ENCODE measurements at regions not wholly inside any gene's neighbourhood (a gene's known extent, or its start where the extent isn't known, plus 50 kb on each side); places are given as distances from the start of the nearest gene placed in this dataset.

DNA sequence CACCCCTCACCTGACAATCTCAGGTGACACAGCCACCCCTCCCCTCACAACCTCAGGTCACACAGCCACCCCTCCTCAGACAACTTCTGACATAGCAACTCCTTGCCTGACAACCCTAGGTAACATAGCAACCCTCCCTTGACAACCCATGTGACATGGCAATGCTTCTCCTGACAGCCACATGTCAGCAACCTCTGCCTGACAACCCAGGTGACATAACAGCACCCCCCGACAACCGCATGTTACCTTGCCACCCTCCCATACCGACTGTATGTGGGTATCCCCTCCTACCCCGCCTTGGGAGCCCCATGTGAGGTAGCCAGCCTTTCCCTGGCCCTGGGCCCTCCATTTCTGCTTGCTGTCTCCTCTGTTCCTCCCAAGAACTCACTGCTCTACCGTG is 77.7 kb upstream of the B3GAT1 start:
- TF ChIP-seq ZFP30 (CRISPR knock-in tag; IDR thresholded peaks at IDR 0.05): no peak
- TF ChIP-seq, protein P1, sequence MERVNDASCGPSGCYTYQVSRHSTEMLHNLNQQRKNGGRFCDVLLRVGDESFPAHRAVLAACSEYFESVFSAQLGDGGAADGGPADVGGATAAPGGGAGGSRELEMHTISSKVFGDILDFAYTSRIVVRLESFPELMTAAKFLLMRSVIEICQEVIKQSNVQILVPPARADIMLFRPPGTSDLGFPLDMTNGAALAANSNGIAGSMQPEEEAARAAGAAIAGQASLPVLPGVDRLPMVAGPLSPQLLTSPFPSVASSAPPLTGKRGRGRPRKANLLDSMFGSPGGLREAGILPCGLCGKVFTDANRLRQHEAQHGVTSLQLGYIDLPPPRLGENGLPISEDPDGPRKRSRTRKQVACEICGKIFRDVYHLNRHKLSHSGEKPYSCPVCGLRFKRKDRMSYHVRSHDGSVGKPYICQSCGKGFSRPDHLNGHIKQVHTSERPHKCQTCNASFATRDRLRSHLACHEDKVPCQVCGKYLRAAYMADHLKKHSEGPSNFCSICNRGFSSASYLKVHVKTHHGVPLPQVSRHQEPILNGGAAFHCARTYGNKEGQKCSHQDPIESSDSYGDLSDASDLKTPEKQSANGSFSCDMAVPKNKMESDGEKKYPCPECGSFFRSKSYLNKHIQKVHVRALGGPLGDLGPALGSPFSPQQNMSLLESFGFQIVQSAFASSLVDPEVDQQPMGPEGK (CRISPR knock-in tag; IDR thresholded peaks at IDR 0.05; ENCODE audit: borderline replicate concordance): no peak
- ATAC-seq: no peak

DNA sequence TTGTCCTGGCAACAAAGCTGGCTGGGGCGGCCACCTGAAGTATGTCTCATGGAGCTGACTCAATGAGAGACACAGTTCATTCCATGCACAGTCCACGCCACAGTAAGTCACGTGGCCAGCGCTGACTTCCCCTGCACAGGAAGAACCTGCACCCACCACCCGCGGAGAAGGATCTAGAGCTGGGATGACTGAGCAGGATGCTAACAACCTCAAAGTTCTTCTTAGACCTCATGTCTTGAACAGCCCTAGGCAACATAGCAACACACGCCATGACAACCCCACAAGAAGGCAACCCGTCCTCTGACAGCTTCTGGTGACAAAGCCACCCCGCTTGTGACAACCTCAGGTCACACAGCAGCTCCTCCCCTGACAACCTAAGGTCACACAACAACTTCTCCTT is 76.9 kb upstream of the B3GAT1 start:
- TF ChIP-seq, protein P2, sequence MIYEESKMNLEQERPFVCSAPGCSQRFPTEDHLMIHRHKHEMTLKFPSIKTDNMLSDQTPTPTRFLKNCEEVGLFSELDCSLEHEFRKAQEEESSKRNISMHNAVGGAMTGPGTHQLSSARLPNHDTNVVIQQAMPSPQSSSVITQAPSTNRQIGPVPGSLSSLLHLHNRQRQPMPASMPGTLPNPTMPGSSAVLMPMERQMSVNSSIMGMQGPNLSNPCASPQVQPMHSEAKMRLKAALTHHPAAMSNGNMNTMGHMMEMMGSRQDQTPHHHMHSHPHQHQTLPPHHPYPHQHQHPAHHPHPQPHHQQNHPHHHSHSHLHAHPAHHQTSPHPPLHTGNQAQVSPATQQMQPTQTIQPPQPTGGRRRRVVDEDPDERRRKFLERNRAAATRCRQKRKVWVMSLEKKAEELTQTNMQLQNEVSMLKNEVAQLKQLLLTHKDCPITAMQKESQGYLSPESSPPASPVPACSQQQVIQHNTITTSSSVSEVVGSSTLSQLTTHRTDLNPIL (CRISPR knock-in tag; IDR thresholded peaks at IDR 0.05; ENCODE audit: low read depth): no peak
- TF ChIP-seq ZC3H10 (CRISPR knock-in tag; IDR thresholded peaks at IDR 0.05): no peak
- no peak for TF ChIP-seq ZFP3 (CRISPR knock-in tag; IDR thresholded peaks at IDR 0.05)
- no peak for TF ChIP-seq ZNF565 (CRISPR knock-in tag; conservative IDR thresholded peaks at IDR 0.05; ENCODE audit: low read depth)
- TF ChIP-seq, protein P3, sequence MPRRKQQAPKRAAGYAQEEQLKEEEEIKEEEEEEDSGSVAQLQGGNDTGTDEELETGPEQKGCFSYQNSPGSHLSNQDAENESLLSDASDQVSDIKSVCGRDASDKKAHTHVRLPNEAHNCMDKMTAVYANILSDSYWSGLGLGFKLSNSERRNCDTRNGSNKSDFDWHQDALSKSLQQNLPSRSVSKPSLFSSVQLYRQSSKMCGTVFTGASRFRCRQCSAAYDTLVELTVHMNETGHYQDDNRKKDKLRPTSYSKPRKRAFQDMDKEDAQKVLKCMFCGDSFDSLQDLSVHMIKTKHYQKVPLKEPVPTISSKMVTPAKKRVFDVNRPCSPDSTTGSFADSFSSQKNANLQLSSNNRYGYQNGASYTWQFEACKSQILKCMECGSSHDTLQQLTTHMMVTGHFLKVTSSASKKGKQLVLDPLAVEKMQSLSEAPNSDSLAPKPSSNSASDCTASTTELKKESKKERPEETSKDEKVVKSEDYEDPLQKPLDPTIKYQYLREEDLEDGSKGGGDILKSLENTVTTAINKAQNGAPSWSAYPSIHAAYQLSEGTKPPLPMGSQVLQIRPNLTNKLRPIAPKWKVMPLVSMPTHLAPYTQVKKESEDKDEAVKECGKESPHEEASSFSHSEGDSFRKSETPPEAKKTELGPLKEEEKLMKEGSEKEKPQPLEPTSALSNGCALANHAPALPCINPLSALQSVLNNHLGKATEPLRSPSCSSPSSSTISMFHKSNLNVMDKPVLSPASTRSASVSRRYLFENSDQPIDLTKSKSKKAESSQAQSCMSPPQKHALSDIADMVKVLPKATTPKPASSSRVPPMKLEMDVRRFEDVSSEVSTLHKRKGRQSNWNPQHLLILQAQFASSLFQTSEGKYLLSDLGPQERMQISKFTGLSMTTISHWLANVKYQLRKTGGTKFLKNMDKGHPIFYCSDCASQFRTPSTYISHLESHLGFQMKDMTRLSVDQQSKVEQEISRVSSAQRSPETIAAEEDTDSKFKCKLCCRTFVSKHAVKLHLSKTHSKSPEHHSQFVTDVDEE (CRISPR knock-in tag; IDR thresholded peaks at IDR 0.05): no peak
- no peak for TF ChIP-seq OSR1 (CRISPR knock-in tag; IDR thresholded peaks at IDR 0.05)
- no peak for TF ChIP-seq ZFP30 (CRISPR knock-in tag; IDR thresholded peaks at IDR 0.05)
- ATAC-seq: no peak

DNA sequence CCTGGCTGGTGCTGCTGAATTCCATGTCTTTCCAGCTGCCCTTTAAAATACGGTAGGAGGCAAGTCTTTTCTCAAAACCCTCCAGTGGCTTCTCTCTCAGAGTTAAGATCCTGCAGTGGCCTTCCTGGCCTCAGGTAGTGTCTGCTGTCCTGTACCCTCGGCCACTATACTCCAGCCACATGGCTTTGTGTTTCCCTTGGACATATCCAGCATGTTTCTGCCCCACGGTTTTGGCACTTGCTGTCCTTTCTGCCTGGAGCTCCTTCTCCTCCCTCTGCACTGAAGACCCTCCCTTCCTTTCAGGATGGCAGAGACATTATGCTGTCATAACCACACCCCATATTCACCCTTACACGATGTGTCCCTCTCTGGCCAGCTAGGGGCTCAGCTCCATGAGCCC is 76.5 kb upstream of the B3GAT1 start:
- no peak for TF ChIP-seq ZFP3 (CRISPR knock-in tag; IDR thresholded peaks at IDR 0.05)
- TF ChIP-seq ZC3H10 (CRISPR knock-in tag; IDR thresholded peaks at IDR 0.05): no peak
- TF ChIP-seq ISL1 (CRISPR knock-in tag; IDR thresholded peaks at IDR 0.05): no peak
- TF ChIP-seq RARB (CRISPR knock-in tag; IDR thresholded peaks at IDR 0.05): no peak
- no peak for TF ChIP-seq ARNTL (CRISPR knock-in tag; IDR thresholded peaks at IDR 0.05; ENCODE audit: borderline replicate concordance, low read depth)
- TF ChIP-seq, protein P3 (CRISPR knock-in tag; IDR thresholded peaks at IDR 0.05): no peak
- TF ChIP-seq, protein P4, sequence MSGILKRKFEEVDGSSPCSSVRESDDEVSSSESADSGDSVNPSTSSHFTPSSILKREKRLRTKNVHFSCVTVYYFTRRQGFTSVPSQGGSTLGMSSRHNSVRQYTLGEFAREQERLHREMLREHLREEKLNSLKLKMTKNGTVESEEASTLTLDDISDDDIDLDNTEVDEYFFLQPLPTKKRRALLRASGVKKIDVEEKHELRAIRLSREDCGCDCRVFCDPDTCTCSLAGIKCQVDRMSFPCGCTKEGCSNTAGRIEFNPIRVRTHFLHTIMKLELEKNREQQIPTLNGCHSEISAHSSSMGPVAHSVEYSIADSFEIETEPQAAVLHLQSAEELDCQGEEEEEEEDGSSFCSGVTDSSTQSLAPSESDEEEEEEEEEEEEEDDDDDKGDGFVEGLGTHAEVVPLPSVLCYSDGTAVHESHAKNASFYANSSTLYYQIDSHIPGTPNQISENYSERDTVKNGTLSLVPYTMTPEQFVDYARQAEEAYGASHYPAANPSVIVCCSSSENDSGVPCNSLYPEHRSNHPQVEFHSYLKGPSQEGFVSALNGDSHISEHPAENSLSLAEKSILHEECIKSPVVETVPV (CRISPR knock-in tag; IDR thresholded peaks at IDR 0.05): no peak
- TF ChIP-seq PPARA (CRISPR knock-in tag; IDR thresholded peaks at IDR 0.05; ENCODE audit: borderline replicate concordance): no peak
- no peak for TF ChIP-seq GLIS3 (CRISPR knock-in tag; IDR thresholded peaks at IDR 0.05)
- no peak for TF ChIP-seq OSR1 (CRISPR knock-in tag; IDR thresholded peaks at IDR 0.05)
- no peak for TF ChIP-seq ZNF70 (CRISPR knock-in tag; IDR thresholded peaks at IDR 0.05)
- TF ChIP-seq ZFP30 (CRISPR knock-in tag; IDR thresholded peaks at IDR 0.05): no peak
- no peak for ATAC-seq

DNA sequence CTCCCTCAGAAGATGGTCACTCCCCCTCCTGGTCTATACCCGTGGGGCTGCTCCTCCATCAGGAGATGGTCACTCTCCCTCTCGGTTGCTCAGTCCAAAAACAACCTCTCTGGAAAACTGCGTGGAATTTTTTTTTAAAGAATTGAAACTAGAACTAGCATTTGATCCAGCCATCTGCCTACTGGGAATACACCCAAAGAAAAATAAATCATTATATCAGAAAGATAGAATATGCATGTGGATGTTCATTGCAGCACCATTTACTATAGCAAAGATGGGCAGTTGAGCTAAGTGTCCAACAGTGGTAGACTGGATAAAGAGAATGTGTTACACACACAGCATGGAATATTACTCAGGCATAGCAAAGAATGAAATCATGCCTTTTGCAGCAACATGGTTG is 75.7 kb upstream of the B3GAT1 start:
- ATAC-seq: no peak
- TF ChIP-seq, protein P1 (CRISPR knock-in tag; IDR thresholded peaks at IDR 0.05; ENCODE audit: borderline replicate concordance): no peak
- TF ChIP-seq, protein P2 (CRISPR knock-in tag; IDR thresholded peaks at IDR 0.05; ENCODE audit: low read depth): no peak
- TF ChIP-seq, protein P4 (CRISPR knock-in tag; IDR thresholded peaks at IDR 0.05): no peak
- no peak for TF ChIP-seq PPARA (CRISPR knock-in tag; IDR thresholded peaks at IDR 0.05; ENCODE audit: borderline replicate concordance)
- no peak for TF ChIP-seq ZC3H10 (CRISPR knock-in tag; IDR thresholded peaks at IDR 0.05)
- TF ChIP-seq ESRRG (CRISPR knock-in tag; IDR thresholded peaks at IDR 0.05): no peak
- TF ChIP-seq TCF4 (CRISPR knock-in tag; IDR thresholded peaks at IDR 0.05; ENCODE audit: borderline replicate concordance): no peak
- TF ChIP-seq ARNTL (CRISPR knock-in tag; IDR thresholded peaks at IDR 0.05; ENCODE audit: borderline replicate concordance, low read depth): no peak
- no peak for TF ChIP-seq OSR1 (CRISPR knock-in tag; IDR thresholded peaks at IDR 0.05)
- no peak for TF ChIP-seq ZFP3 (CRISPR knock-in tag; IDR thresholded peaks at IDR 0.05)
- no peak for TF ChIP-seq ZFP30 (CRISPR knock-in tag; IDR thresholded peaks at IDR 0.05)
- no peak for TF ChIP-seq SNAI2 (CRISPR knock-in tag; IDR thresholded peaks at IDR 0.05)
- TF ChIP-seq GLIS3 (CRISPR knock-in tag; IDR thresholded peaks at IDR 0.05): no peak
